ENCODE measurements at regions not wholly inside any gene's neighbourhood (a gene's known extent, or its start where the extent isn't known, plus 50 kb on each side); places are given as distances from the start of the nearest gene placed in this dataset.
A peak's percentile ranks its signal among the peaks of the same experiment; 100 is the strongest.

- Mint-ChIP-seq H3K4me3 (no peak overlapping the region), H3K27me3 (no peaks in the 10 kb centered on the region), H3K36me3 (no peaks in the 10 kb centered on the region), H3K9me3 (no peaks in the 10 kb centered on the region), H3K4me1 (ENCODE audit: low read depth) (no peaks in the 10 kb centered on the region), H3K27ac (no peak overlapping the region)
- DNase-seq = no peak
- CTCF ChIA-PET = interaction anchor here (0.5 kb wide), 1 partner anchor 1539 kb away, joined by 3 read pairs; no protein-coding TSS in a partner anchor
- POLR2A ChIA-PET = no interaction called here
- intact Hi-C loops (cut with micrococcal nuclease) = no loop called here
These were observed 1704.7 kb downstream of the HACE1 start for GRCh38 chr6:103154779-103155572.

GRCh38 chr6:103153016-103153415, 1706.7 kb downstream of the HACE1 start:
- ChIA-PET CTCF (no interaction called here), POLR2A (no interaction called here)
- DNase-seq = no peak
- Mint-ChIP-seq H3K27me3 (no peaks in the 10 kb centered on the region), H3K36me3 (no peaks in the 10 kb centered on the region), H3K4me1 (ENCODE audit: low read depth) (no peaks in the 10 kb centered on the region), H3K9me3 (no peaks in the 10 kb centered on the region), H3K27ac (no peak overlapping the region), H3K4me3 (no peak overlapping the region)
- intact Hi-C loops (cut with micrococcal nuclease) = no loop called here

GRCh38 chr6:103142902-103143301, 1716.8 kb downstream of the HACE1 start:
- CTCF ChIA-PET = no interaction called here
- POLR2A ChIA-PET = no interaction called here
- H3K4me3 Mint-ChIP-seq = no peak overlapping the region

GRCh38 chr6:103140308-103141027, 1719.3 kb downstream of the HACE1 start:
- ChIA-PET POLR2A (no interaction called here), CTCF (interaction anchor here (0.6 kb wide), 1 partner anchor 44 kb away, joined by 3 read pairs; no protein-coding TSS in a partner anchor)
- no peak overlapping the region for H3K4me3 Mint-ChIP-seq
- H3K36me3 Mint-ChIP-seq = no peaks in the 10 kb centered on the region
- H3K27ac Mint-ChIP-seq = no peak overlapping the region
- intact Hi-C loops (cut with micrococcal nuclease) = no loop called here
- no peak for DNase-seq
- H3K9me3 Mint-ChIP-seq = peaks cover 2% of the 10 kb centered on the region
- H3K27me3 Mint-ChIP-seq = no peaks in the 10 kb centered on the region
- no peaks in the 10 kb centered on the region for H3K4me1 Mint-ChIP-seq (ENCODE audit: low read depth)

More at GRCh38 chr6:103142902-103143301, 1716.8 kb downstream of the HACE1 start:
- no peaks in the 10 kb centered on the region for H3K4me1 Mint-ChIP-seq (ENCODE audit: low read depth)
- no peak for DNase-seq
- no peak overlapping the region for H3K27ac Mint-ChIP-seq
- intact Hi-C loops (cut with micrococcal nuclease) = no loop called here
- no peaks in the 10 kb centered on the region for H3K9me3 Mint-ChIP-seq
- H3K36me3 Mint-ChIP-seq = no peaks in the 10 kb centered on the region
- H3K27me3 Mint-ChIP-seq = no peaks in the 10 kb centered on the region

- no peaks in the 10 kb centered on the region for H3K36me3 Mint-ChIP-seq
- intact Hi-C loops (cut with micrococcal nuclease) = no loop called here
- no peaks in the 10 kb centered on the region for H3K4me1 Mint-ChIP-seq (ENCODE audit: low read depth)
- ChIA-PET POLR2A (no interaction called here), CTCF (no interaction called here)
- H3K9me3 Mint-ChIP-seq = peaks cover 5% of the 10 kb centered on the region
- H3K27ac Mint-ChIP-seq = no peak overlapping the region
- no peak overlapping the region for H3K4me3 Mint-ChIP-seq
- DNase-seq = no peak
- no peaks in the 10 kb centered on the region for H3K27me3 Mint-ChIP-seq
These were observed 1720.3 kb downstream of the HACE1 start for GRCh38 chr6:103139377-103139776.

GRCh38 chr6:103124471-103124870, 1731.0 kb downstream of the GRIK2 start:
- Mint-ChIP-seq H3K27me3 (no peaks in the 10 kb centered on the region), H3K4me3 (no peak overlapping the region), H3K4me1 (ENCODE audit: low read depth) (no peaks in the 10 kb centered on the region), H3K27ac (no peak overlapping the region), H3K9me3 (peaks cover 6% of the 10 kb centered on the region), H3K36me3 (no peaks in the 10 kb centered on the region)
- ChIA-PET POLR2A (no interaction called here), CTCF (no interaction called here)
- no peak for DNase-seq
- intact Hi-C loops (cut with micrococcal nuclease) = no loop called here

- DNase-seq = peak; percentile 27
- CTCF ChIA-PET = no interaction called here
These were observed 1729.5 kb downstream of the GRIK2 start for GRCh38 chr6:103122766-103123601.

GRCh38 chr6:103119056-103119455, 1725.5 kb downstream of the GRIK2 start:
- H3K27ac Mint-ChIP-seq = no peak overlapping the region
- intact Hi-C loops (cut with micrococcal nuclease) = no loop called here
- ChIA-PET POLR2A (no interaction called here), CTCF (no interaction called here)
- no peaks in the 10 kb centered on the region for H3K27me3 Mint-ChIP-seq
- no peak overlapping the region for H3K4me3 Mint-ChIP-seq
- no peak for DNase-seq
- no peaks in the 10 kb centered on the region for H3K36me3 Mint-ChIP-seq
- H3K4me1 Mint-ChIP-seq (ENCODE audit: low read depth) = no peaks in the 10 kb centered on the region
- H3K9me3 Mint-ChIP-seq = peaks cover 6% of the 10 kb centered on the region

More at GRCh38 chr6:103122766-103123601, 1729.5 kb downstream of the GRIK2 start:
- POLR2A ChIA-PET = no interaction called here
- intact Hi-C loops (cut with micrococcal nuclease) = no loop called here
- Mint-ChIP-seq H3K27ac (no peak overlapping the region), H3K36me3 (no peaks in the 10 kb centered on the region), H3K27me3 (no peaks in the 10 kb centered on the region), H3K9me3 (peaks cover 6% of the 10 kb centered on the region), H3K4me1 (ENCODE audit: low read depth) (no peaks in the 10 kb centered on the region), H3K4me3 (no peak overlapping the region)

GRCh38 chr6:103114582-103114981, 1721.1 kb downstream of the GRIK2 start:
- POLR2A ChIA-PET = no interaction called here

GRCh38 chr6:103113416-103113815, 1719.9 kb downstream of the GRIK2 start:
- no peak overlapping the region for H3K27ac Mint-ChIP-seq
- CTCF ChIA-PET = no interaction called here

More at GRCh38 chr6:103114582-103114981, 1721.1 kb downstream of the GRIK2 start:
- Mint-ChIP-seq H3K27me3 (no peaks in the 10 kb centered on the region), H3K4me3 (no peak overlapping the region), H3K36me3 (no peaks in the 10 kb centered on the region), H3K9me3 (no peaks in the 10 kb centered on the region), H3K27ac (no peak overlapping the region), H3K4me1 (ENCODE audit: low read depth) (no peaks in the 10 kb centered on the region)
- DNase-seq = no peak
- intact Hi-C loops (cut with micrococcal nuclease) = no loop called here
- CTCF ChIA-PET = no interaction called here

GRCh38 chr6:103107985-103108384, 1714.5 kb downstream of the GRIK2 start:
- Mint-ChIP-seq H3K27ac (no peak overlapping the region), H3K27me3 (no peaks in the 10 kb centered on the region), H3K4me3 (no peak overlapping the region), H3K36me3 (no peaks in the 10 kb centered on the region), H3K9me3 (peaks cover 9% of the 10 kb centered on the region), H3K4me1 (ENCODE audit: low read depth) (no peaks in the 10 kb centered on the region)
- ChIA-PET CTCF (no interaction called here), POLR2A (no interaction called here)
- no peak for DNase-seq
- intact Hi-C loops (cut with micrococcal nuclease) = no loop called here

More at GRCh38 chr6:103113416-103113815, 1719.9 kb downstream of the GRIK2 start:
- no peaks in the 10 kb centered on the region for H3K9me3 Mint-ChIP-seq
- H3K4me3 Mint-ChIP-seq = no peak overlapping the region
- H3K4me1 Mint-ChIP-seq (ENCODE audit: low read depth) = no peaks in the 10 kb centered on the region
- no peaks in the 10 kb centered on the region for H3K27me3 Mint-ChIP-seq
- POLR2A ChIA-PET = no interaction called here
- H3K36me3 Mint-ChIP-seq = no peaks in the 10 kb centered on the region
- intact Hi-C loops (cut with micrococcal nuclease) = no loop called here
- no peak for DNase-seq

- Mint-ChIP-seq H3K36me3 (no peaks in the 10 kb centered on the region), H3K4me1 (ENCODE audit: low read depth) (no peaks in the 10 kb centered on the region), H3K4me3 (no peak overlapping the region), H3K9me3 (peaks cover 18% of the 10 kb centered on the region), H3K27me3 (no peaks in the 10 kb centered on the region), H3K27ac (no peak overlapping the region)
- DNase-seq = no peak
- ChIA-PET CTCF (interaction anchor here (1.0 kb wide), 1 partner anchor 16 kb away, joined by 4 read pairs; no protein-coding TSS in a partner anchor), POLR2A (no interaction called here)
- intact Hi-C loops (cut with micrococcal nuclease) = no loop called here
These were observed 1712.2 kb downstream of the GRIK2 start for GRCh38 chr6:103105686-103106085.
